NCI-H2107 (cell line): ENCODE measurements at regions not wholly inside any gene's neighbourhood (a gene's known extent, or its start where the extent isn't known, plus 50 kb on each side); places are given as distances from the start of the nearest gene placed in this dataset.
A peak's percentile ranks its signal among the peaks of the same experiment; 100 is the strongest.

ENCODE experiments used
- DNase-seq: peaks from one replicate; lab custom pipeline; 2025; lab: John Stamatoyannopoulos, UW

GRCh38 chr5:68479524-68479923 is 264.0 kb downstream of the PIK3R1 start:
- DNase-seq, result no peak

DNA sequence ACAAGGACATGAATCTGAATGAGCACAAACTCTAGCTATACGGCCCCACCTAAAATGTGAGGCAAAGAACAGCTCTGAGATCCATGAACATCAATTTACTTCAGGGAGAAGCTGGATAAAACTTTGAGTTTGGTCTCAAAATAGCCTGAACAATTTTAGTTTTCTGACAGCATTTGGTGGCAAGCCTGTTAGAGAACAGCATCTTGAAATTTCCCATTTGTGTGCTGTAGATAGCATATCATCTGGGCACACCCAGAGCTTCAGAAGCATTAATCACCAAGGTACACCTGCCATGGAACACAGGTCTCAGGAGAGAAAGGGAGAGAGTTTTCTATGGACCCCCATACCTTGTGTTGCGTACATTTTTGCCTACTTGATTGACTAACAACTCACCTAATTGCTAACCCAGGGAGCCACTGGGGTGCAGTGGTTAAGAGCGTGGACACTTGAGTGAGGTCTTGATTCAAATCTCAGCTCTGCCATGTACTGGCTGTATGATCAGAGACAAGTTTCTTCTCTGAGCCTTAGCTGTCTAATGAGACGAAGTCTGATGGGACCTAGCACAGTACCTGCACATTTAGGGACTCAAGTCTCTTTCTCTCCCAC is 264.9 kb downstream of the PIK3R1 start:
- DNase-seq, result no peak

DNA sequence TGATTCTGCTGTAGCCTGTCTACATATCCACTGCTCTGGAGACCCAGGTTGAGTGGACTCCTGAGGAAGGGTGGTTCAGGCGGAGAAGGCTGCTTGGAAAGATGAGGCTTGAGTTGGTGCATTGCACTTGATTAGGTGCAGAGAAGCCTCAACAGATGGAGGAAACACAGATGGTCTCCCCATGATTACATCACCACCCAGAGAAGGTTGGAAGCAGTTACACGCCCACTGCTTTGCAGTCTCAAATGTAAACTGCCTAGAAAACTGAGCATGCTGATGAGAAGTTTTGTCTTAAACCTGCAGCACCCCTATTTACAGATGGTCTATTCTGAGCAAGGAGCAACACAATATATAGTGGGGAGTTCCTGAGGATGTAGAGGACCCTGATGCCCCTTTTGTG is 266.6 kb downstream of the PIK3R1 start:
- DNase-seq, result no peak

DNA sequence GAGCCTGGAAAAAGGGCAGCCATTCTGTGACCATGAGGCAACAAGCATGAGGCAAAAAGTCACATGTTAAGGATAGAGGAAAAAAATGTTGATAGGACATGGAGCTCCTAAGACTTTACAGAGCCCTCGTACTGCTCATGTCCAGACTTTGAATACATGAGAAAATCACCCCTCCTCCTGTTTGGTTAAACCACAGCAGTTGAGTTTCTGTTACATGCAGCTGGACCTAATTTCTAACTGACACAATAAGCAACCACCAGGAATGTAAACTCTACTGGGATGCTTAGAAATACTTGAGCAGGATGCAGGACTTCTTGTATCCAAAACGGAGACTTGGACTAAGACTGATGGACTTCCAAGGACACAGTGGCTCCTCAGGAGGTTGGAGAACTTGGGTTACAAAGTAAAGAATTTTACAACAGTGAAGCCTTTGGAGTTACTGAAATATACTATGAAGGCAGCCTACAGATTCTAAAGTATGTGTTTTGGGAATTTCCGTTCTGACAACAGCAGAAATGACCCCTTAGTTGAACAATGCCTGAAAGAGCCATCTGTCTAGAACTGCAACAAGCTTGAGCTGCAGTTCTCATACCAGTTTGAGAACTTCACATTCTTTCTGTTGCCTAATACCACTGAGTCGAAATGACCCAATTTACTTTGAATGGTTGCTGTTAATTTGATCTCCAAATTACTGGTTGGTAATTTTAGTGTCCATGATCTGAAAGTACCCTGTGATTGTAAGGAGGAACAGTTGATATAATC is 268.9 kb downstream of the PIK3R1 start:
- no peak for DNase-seq

- DNase-seq, result no peak
These were observed 274.0 kb downstream of the PIK3R1 start for GRCh38 chr5:68489556-68489955.

GRCh38 chr5:68490406-68490805 is 274.9 kb downstream of the PIK3R1 start:
- no peak for DNase-seq

- no peak for DNase-seq
These were observed 279.2 kb downstream of the PIK3R1 start for GRCh38 chr5:68494771-68495170.

DNA sequence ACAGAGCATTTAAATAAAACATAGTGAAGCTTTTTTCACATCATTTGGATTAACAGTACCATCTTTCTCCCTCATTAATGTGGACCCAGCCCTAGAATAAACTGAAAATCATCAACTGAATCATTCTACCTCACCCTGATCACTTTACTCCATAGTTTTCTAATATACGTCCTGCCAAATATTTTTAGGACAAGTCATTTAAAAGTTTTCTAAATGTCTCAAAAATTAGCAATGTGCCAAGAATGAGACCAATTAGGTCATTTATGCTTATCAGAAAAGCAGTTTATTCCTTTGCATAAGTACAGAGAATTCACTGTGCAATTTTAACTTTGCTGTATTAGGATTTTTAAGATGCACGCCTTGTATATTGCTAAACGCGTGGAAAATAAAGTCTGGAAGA is 284.4 kb downstream of the PIK3R1 start:
- no peak for DNase-seq

GRCh38 chr5:68500813-68501212 is 285.3 kb downstream of the PIK3R1 start:
- no peak for DNase-seq

DNA sequence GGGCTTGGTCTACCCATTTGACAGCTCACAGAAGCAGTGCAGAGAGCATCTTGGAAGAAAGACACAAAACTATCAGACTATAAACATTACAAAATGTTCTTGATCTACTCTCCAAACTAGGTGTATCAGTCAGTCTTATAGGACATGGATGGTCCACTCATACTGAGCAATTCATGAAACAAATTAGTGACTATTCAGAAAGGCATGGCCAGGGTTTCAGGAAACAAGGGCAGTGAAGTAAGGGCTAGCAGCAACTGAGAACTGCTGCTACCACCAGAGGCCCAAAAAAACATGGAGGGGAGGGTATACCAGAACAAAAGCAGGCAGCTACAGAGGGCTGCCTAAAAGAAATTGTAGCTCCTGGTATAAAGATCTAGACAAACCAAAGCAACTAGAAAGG is 287.0 kb downstream of the PIK3R1 start:
- no peak for DNase-seq

DNA sequence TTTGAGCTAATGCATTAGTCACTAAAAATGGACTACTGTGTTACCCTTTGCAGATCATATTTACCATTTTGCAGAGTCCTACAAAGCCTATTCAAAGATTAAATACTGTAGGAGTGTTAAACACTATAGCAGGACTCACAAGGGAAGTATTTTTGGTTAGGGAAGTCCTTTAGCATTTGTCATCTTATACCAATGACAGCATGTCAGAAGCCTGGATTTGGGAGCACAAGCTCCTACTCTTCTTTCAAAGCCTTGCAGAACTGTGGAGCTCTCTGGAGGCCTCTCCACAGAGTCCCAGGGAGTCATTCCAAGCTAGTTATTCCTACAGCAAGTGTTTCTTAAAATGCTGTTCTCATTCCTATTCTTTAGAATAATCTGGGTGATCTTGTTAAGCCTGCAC is 288.8 kb downstream of the PIK3R1 start:
- DNase-seq, result no peak

GRCh38 chr5:68505917-68506860 is 290.6 kb downstream of the PIK3R1 start:
- no peak for DNase-seq

- DNase-seq, result peak; percentile 25
These were observed 300.0 kb downstream of the PIK3R1 start for GRCh38 chr5:68515514-68515913.

DNA sequence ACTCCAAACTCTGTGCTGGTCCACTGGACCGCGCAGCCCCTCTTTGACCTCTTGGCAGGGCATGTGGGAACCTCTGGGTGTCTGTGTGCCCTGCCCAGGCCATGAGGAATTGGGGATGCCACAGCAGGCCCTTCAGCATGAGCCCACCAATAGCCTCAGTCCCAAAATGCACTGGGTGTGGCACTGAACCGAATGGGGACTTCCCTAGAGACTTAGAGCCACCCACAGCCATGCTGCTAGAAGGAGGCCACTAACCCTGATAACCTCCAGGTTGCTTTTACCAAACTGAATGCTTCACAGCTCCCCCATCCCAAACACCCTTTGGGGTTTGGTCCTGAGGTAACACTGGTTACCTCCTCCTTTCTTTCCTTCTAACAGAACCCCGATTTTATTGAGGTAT is 302.7 kb downstream of the PIK3R1 start:
- DNase-seq, result no peak

DNA sequence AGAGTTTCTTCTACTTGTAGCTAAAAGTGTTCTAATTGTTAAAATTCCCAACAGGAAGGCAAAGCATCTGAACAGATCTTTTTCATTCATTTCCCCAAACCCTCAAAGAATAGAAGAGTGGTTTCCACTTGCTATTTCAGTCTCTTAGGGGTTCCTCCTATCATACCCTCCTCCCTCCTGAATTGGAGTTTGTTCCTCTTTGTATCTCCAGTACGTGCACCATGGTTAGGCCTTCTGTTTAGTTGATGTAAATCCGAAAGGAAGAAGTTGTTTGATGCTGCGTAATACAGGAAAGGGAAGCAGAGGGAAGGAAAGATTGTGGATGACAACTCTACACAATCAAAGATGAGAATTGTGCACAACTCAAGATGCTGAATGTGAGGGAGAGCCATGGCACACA is 303.6 kb downstream of the PIK3R1 start:
- DNase-seq, result no peak

GRCh38 chr5:68521776-68522175 is 306.2 kb downstream of the PIK3R1 start:
- DNase-seq, result no peak

- DNase-seq, result no peak
These were observed 307.3 kb downstream of the PIK3R1 start for GRCh38 chr5:68522863-68523262.

- no peak for DNase-seq
These were observed 313.3 kb downstream of the PIK3R1 start for GRCh38 chr5:68528821-68529273.

- DNase-seq, result no peak
These were observed 314.0 kb downstream of the PIK3R1 start for GRCh38 chr5:68529581-68529980.

GRCh38 chr5:68531970-68532369 is 316.4 kb downstream of the PIK3R1 start:
- DNase-seq, result no peak

GRCh38 chr5:68533051-68533450 is 317.5 kb downstream of the PIK3R1 start:
- DNase-seq, result no peak

DNA sequence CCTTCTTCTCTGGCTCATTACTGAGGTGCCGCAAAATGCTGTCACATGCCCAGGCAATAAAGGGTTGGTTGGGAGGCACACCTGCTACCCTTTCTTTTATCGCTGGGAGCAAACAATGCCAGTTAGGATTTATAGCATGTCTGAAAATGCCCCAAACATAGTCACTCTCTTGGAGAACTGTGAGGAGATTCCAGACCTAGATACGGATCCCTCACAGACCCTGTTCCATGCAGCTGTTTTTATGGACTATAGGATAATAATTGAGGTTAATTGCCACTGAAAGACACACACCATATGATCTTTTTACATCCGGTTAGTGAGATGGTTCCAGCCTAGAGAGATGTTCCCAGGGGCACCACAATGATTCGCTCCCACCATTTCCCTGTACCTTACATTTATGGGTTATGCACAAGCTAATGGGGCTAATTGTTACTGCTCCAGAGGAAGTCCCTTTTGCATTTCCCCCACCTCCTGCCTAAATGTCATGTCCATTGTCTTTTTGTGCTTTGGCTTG is 318.1 kb downstream of the PIK3R1 start:
- peak; percentile 47 for DNase-seq
